ENCODE measurements at regions not wholly inside any gene's neighbourhood (a gene's known extent, or its start where the extent isn't known, plus 50 kb on each side); places are given as distances from the start of the nearest gene placed in this dataset.

DNA sequence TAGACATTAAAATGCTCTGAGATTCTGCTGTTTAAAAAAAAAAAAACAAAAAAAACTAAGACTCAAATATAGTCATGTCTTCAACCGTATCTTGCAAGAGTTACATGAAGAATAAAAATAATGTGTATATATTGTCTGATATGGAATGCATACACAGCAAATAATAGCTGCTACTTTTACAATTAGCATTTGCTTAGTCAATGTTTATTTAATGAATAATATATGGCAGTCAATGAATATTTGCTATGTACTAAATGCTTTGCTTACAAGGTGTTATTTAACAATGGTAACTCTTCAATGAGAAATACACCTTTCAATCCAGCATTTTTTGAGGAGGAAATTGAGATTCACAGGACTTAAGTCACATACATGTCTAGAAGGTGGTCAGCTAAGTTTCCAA lies 718.8 kb upstream of the SOX9 start:
- in situ Hi-C loops (cut with HindIII; ENCODE audit: low sequenced_read_pairs): no loop called here

GRCh38 chr17:71402661-71403141 lies 718.1 kb upstream of the SOX9 start:
- in situ Hi-C loops (cut with HindIII; ENCODE audit: low sequenced_read_pairs): no loop called here

DNA sequence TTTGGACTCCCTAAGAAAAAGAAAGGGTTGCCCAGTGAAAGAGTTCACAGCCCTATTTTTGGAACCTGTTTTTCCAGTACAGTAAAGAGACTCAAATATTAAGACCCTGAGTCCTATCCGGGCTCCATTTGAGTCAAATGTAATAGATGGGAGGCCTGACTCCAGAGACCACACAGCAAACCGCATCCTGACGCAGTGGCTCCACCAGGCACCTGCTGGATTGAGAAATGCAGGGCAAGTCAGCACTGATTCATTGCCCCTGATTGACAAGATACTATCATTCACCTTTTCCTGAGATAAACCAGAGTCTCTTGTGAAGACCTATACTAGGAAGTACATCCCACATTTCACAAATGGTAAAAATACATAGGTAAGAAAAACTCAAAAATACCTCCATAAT lies 715.7 kb upstream of the SOX9 start:
- in situ Hi-C loops (cut with HindIII; ENCODE audit: low sequenced_read_pairs): loop anchor here (5.0 kb wide), 1 partner anchor 42 kb away; no protein-coding TSS in a partner anchor

DNA sequence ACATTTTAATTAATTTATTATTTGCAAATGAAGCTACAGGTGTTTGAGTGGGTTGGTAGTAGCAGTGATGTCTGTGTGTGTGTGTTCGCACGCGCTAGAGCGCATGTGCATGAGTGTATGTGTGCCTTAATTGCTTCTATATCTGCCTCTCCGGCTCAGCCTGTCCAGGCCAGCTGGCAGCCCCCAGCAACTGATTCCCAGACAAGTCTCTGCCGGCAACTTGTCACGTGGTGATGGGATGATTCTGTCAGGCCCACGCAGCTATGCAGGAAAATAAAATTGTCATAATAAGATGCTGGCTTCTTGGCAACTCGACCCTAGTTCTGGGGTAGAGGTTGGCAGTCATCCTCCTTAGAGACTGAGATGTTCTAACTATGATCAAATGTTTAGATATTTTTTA lies 712.8 kb upstream of the SOX9 start:
- in situ Hi-C loops (cut with HindIII; ENCODE audit: low sequenced_read_pairs): loop anchor here (5.0 kb wide), 1 partner anchor 39 kb away; no protein-coding TSS in a partner anchor

- in situ Hi-C loops (cut with HindIII; ENCODE audit: low sequenced_read_pairs): loop anchor here (5.0 kb wide), 1 partner anchor 38 kb away; no protein-coding TSS in a partner anchor
Observed at GRCh38 chr17:71409137-71409536, 711.7 kb upstream of the SOX9 start.

- in situ Hi-C loops (cut with HindIII; ENCODE audit: low sequenced_read_pairs): loop anchor here (5.0 kb wide), 1 partner anchor 38 kb away; no protein-coding TSS in a partner anchor
Observed at GRCh38 chr17:71409712-71410111, 711.1 kb upstream of the SOX9 start.

DNA sequence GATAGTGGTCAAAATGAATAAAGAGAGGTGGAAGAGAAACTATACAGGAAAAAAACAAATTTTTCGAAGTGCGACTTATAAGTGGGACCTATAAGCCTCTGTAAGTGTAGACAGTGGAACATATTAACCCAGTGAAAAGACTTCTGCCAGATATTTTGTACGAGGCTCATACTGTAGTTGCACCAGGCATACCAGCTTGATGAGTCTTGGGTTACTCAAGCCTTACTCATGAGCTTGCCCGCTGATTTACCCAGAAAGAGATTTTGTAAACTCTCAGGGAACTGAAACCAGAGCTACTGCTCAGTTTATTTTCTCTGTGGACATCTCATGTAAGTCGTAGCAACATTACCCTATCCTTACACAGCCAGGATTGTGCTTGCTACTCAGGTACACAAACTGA lies 708.0 kb upstream of the SOX9 start:
- in situ Hi-C loops (cut with HindIII; ENCODE audit: low sequenced_read_pairs): no loop called here

DNA sequence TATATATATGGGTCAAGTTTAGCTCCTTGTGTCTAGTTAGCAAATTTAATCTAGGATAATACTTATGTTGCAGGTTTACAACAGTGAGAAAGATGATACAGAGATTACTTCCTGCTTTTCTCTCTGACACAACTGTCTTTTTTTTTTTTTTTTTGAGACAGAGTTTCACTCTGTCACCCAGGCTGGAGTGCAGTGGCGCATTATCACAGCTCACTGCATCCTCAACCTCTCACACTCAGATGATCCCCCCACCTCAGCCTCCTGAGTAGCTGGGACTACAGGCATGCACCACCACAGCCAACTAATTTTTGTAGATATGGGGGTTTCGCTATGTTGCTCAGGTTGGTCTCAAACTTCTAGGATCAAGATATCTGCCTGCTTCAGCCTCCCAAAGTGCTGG lies 706.9 kb upstream of the SOX9 start:
- in situ Hi-C loops (cut with HindIII; ENCODE audit: low sequenced_read_pairs): no loop called here

GRCh38 chr17:71417142-71417541 lies 703.7 kb upstream of the SOX9 start:
- in situ Hi-C loops (cut with HindIII; ENCODE audit: low sequenced_read_pairs): no loop called here

- in situ Hi-C loops (cut with HindIII; ENCODE audit: low sequenced_read_pairs): no loop called here
Observed at GRCh38 chr17:71422968-71423367, 697.9 kb upstream of the SOX9 start.

DNA sequence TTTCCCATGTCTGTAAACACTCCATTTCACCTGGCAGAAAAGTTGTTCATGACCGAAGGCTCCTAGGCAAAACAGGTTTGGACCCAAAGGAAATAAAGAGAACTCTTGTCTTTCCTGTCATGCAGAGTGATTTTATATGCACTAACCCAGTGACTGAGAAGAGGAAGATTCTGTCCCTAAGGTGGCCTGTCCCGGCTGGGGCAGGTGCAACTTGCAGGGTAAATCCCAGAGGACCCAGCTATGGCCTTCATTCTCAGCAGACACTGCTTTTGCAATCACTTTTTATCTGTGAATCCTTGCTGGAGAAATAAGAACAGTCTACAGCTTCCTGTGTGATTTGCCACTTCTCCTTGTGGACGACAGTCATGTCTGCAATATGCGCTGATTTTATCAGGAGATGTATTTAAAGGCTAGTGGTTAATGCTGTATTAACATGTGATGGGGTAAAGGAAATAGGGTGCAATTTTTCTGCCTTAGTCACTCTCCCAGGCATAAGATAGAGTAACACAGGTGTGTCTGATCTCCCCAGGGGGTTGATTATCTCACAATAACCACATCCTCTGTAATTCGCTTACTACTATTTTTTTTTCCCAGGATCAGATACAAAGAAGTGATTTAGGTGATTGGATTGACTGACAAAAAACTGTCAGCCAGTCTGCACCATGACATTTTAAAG lies 696.8 kb upstream of the SOX9 start:
- in situ Hi-C loops (cut with HindIII; ENCODE audit: low sequenced_read_pairs): no loop called here

GRCh38 chr17:71427801-71428200 lies 693.0 kb upstream of the SOX9 start:
- in situ Hi-C loops (cut with HindIII; ENCODE audit: low sequenced_read_pairs): loop anchor here (25.0 kb wide), 1 partner anchor 1110 kb away; no protein-coding TSS in a partner anchor

DNA sequence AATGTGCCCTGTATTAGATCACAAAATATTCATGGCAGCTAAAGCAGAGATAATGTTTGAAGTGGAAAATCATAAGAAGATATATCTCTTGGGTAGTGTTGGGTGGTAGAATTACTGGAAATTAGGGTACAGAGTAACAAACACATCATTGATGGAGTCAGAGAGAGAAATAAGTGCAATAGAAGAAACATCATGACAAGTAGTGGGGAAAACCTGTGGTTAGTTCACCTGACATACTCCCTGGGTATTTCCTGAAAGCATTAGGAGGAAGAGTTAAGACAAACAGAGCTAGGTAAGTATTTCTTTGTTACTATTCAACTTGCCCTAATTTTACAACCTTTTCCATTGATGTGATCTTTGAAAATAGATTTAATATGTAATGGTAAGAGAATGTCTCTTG lies 691.9 kb upstream of the SOX9 start:
- in situ Hi-C loops (cut with HindIII; ENCODE audit: low sequenced_read_pairs): loop anchor here (25.0 kb wide), 1 partner anchor 1108 kb away; no protein-coding TSS in a partner anchor

- in situ Hi-C loops (cut with HindIII; ENCODE audit: low sequenced_read_pairs): loop anchor here (25.0 kb wide), 1 partner anchor 1107 kb away; no protein-coding TSS in a partner anchor
Observed at GRCh38 chr17:71430281-71430680, 690.5 kb upstream of the SOX9 start.

GRCh38 chr17:71431146-71431545 lies 689.7 kb upstream of the SOX9 start:
- in situ Hi-C loops (cut with HindIII; ENCODE audit: low sequenced_read_pairs): loop anchor here (25.0 kb wide), 1 partner anchor 1106 kb away; no protein-coding TSS in a partner anchor

DNA sequence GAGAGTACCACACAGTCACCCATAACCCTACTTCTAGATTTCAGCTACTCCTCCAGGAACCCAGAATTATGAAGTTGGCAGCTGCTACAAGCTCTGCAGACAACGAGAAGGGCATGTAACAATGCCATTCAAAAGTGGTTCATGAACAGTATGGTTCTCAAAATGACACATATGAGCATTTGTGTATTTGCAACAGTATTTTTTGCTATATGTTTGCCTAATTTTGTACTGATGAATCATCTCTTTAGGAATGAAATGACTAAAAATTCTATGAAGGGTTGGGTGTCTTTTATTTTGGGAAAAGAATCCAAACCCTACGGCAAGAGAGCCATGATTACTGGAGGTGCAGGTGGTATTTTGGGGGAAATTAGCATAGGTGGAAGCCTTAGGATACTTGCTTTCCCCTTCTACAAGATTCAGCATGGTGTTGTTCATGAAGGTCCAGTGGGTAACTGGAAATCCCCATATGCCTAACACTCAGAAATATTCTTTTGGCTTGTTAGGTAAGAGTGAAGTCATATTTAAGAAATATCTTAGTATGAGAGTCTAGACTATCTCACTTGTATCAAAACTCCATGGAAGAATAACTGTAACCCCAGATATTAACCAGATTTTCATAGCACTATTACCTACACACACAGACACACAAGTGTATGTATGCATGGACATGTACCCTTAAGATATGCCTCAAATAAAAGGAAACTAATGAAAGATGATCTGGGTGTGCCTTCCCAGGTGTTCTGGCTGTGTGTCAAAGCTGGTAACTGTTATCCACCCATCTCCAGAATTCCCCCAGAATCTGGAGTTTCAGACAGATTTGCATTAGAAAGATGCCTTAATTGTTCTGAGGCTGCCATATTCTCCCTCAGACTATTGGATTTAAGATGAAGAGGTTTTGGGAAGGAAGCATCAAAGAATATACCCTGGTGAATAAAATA lies 688.2 kb upstream of the SOX9 start:
- in situ Hi-C loops (cut with HindIII; ENCODE audit: low sequenced_read_pairs): loop anchor here (25.0 kb wide), 1 partner anchor 1105 kb away; no protein-coding TSS in a partner anchor

DNA sequence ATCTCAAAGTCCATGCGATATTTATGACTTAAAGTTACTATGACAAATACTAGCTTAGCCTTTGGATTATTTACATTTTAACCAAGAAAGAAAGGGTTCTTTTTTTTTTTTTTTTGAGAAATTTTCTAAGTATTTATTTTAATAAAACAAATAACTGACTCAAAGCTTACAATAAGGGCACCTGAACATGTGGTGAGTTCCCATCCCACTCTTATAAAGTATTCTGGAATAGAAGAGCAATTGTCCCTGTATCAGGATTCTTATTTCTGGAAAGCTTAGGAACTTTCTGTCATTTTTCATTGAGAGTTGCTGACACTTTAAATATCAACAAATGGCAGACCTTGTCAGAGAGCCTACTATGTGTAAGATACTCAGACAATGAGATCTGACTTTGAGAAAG lies 686.1 kb upstream of the SOX9 start:
- in situ Hi-C loops (cut with HindIII; ENCODE audit: low sequenced_read_pairs): loop anchor here (25.0 kb wide), 1 partner anchor 1103 kb away; no protein-coding TSS in a partner anchor

- in situ Hi-C loops (cut with HindIII; ENCODE audit: low sequenced_read_pairs): loop anchor here (25.0 kb wide), 1 partner anchor 1101 kb away; no protein-coding TSS in a partner anchor
Observed at GRCh38 chr17:71436479-71436878, 684.3 kb upstream of the SOX9 start.

GRCh38 chr17:71437166-71437565 lies 683.7 kb upstream of the SOX9 start:
- in situ Hi-C loops (cut with HindIII; ENCODE audit: low sequenced_read_pairs): loop anchor here (25.0 kb wide), 1 partner anchor 1100 kb away; no protein-coding TSS in a partner anchor

GRCh38 chr17:71438631-71439146 lies 682.1 kb upstream of the SOX9 start:
- in situ Hi-C loops (cut with HindIII; ENCODE audit: low sequenced_read_pairs): loop anchor here (25.0 kb wide), 1 partner anchor 1099 kb away; no protein-coding TSS in a partner anchor

DNA sequence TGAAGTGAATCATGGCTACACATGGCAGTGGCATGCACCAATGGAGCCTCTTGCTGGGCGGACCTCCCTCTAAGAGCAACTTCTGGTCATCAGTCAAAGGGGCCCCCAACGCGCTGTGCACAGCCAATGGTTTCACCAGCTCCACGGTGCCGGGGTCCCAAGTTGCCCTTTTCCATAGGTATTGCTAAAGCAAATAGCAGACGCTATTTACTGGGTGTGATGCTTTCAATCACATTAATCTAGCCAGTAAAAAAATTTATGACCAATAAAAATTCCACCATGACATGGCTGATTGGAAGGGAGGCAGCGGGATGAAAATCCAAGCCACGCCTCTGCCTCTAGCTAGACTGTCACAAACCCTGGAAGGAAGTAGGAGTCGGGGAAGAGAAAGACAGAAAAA lies 680.3 kb upstream of the SOX9 start:
- in situ Hi-C loops (cut with HindIII; ENCODE audit: low sequenced_read_pairs): loop anchor here (10.0 to 25.0 kb wide), 2 partner anchors 116 to 1097 kb away; no protein-coding TSS in a partner anchor

All from endothelial cell of hepatic sinusoid (primary cell).